ENCODE measurements at regions not wholly inside any gene's neighbourhood (a gene's known extent, or its start where the extent isn't known, plus 50 kb on each side); places are given as distances from the start of the nearest gene placed in this dataset.

- no peak overlapping the region for H3K4me3 ChIP-seq (ENCODE audit: low read length)
- TF ChIP-seq CTCF (IDR thresholded peaks at IDR 0.05; ENCODE audit: insufficient read depth, low read depth, low read length, missing control alignments): no peak
- DNase-seq (ENCODE audit: low read depth): no peak
These were observed 368.5 kb upstream of the SYNCRIP start for GRCh38 chr6:86010915-86011786.

GRCh38 chr6:85997206-85997605 is 354.5 kb upstream of the SYNCRIP start:
- no peak for TF ChIP-seq CTCF (IDR thresholded peaks at IDR 0.05; ENCODE audit: insufficient read depth, low read depth, low read length, missing control alignments)
- H3K4me3 ChIP-seq (ENCODE audit: low read length): no peak overlapping the region
- peak; percentile 4 for DNase-seq (ENCODE audit: low read depth)

GRCh38 chr6:85996034-85996375 is 353.3 kb upstream of the SYNCRIP start:
- no peak for DNase-seq (ENCODE audit: low read depth)
- no peak for TF ChIP-seq CTCF (IDR thresholded peaks at IDR 0.05; ENCODE audit: insufficient read depth, low read depth, low read length, missing control alignments)
- H3K4me3 ChIP-seq (ENCODE audit: low read length): no peak overlapping the region

- H3K4me3 ChIP-seq (ENCODE audit: low read length): no peak overlapping the region
- TF ChIP-seq CTCF (IDR thresholded peaks at IDR 0.05; ENCODE audit: insufficient read depth, low read depth, low read length, missing control alignments): no peak
- DNase-seq (ENCODE audit: low read depth): no peak
These were observed 352.8 kb upstream of the SYNCRIP start for GRCh38 chr6:85995339-85996033.

- no peak for TF ChIP-seq CTCF (IDR thresholded peaks at IDR 0.05; ENCODE audit: insufficient read depth, low read depth, low read length, missing control alignments)
- DNase-seq (ENCODE audit: low read depth): no peak
These were observed 344.0 kb upstream of the SYNCRIP start for GRCh38 chr6:85986681-85987080.

GRCh38 chr6:85983032-85983659 is 340.5 kb upstream of the SYNCRIP start:
- DNase-seq (ENCODE audit: low read depth): no peak
- no peak for TF ChIP-seq CTCF (IDR thresholded peaks at IDR 0.05; ENCODE audit: insufficient read depth, low read depth, low read length, missing control alignments)
- H3K4me3 ChIP-seq (ENCODE audit: low read length): no peak overlapping the region

More at GRCh38 chr6:85986681-85987080, 344.0 kb upstream of the SYNCRIP start:
- H3K4me3 ChIP-seq (ENCODE audit: low read length): no peak overlapping the region

Data from epithelial cell of esophagus (primary cell).